ENCODE measurements at regions not wholly inside any gene's neighbourhood (a gene's known extent, or its start where the extent isn't known, plus 50 kb on each side); places are given as distances from the start of the nearest gene placed in this dataset.

DNA sequence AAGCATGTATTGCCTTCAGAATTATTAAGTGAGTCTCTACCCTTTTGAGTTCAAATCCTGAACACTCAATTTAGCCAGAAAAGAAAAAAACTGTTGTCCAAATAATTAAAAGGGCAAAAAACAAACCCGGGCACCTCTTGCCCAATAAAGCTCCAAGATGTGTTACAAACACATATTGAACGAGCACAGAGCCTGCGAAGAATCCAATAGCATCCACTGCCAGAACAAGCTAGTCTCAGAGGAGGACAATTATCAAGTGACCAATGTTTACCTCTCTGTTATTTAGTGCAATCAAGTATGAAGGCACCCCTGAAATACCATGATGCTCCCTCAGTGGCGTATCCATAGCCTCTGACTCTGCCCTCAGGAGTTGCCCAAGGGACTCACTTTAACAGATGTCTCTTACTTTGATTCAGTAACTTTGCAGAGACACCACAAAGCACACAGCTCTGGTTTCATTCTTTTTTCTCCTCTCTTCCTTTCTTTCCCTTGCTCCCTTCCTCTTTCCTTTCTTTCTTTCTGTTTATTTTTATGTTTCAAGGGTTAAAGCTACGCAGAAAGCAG, 93.5 kb upstream of the SPATS2L start:
- no peak for DNase-seq (ENCODE audit: low read depth)

DNA sequence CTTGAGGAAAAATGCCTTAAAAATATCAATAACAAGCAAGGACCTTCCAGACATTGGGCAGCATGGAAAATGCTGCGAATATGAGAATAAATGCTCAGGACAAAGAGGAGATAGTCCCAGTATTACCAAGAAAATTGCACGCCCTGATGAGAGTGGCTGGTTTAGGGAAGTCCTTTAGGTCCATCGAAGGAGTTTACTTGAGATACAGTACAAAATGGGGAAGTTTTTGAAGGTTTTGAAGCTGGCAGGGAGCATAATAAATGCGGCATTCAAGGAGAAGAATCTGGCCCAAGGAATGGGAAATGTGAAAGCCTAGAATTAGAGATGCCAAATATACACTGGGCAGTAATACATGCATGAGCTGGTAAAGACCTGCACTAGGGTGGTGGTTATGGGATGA, 90.2 kb upstream of the SPATS2L start:
- no peak for DNase-seq (ENCODE audit: low read depth)

DNA sequence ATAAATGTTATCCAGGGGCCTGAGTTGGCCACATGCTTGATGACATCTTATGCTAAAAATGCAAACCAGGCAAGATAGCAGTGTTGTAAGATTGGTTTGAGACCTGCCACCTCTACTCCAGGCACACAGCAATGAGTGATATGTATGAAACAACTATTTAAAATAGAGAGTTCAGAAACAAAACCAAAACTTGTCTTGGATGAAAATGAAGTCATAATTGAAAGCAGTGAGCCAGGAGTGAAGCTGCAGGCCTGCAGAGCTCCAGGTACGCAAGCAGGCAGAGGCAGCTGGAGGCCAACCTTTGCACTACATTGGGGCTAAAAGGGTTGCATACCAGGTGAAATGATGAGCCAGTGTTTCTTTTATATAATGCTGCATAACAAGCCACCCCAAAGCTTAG, 89.2 kb upstream of the SPATS2L start:
- no peak for DNase-seq (ENCODE audit: low read depth)

DNA sequence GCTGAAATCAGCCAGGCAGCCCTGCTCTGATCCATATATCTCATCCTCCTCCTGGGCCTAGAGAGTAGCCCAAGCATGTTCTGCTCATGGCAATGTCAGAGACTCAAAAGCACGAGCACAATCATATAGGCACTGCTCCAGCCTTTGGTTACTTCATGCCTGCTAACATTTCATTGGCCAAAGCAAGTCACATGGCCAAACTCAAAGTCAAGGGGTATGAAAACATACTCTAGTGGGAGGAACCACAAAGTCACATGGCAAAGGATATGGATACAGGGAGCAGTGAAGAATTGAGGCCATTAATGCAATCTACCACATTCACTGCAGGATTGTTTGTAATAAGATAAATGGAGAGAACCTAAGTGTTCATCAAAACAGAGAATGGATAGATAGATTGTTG, 87.8 kb upstream of the SPATS2L start:
- no peak for DNase-seq (ENCODE audit: low read depth)

DNA sequence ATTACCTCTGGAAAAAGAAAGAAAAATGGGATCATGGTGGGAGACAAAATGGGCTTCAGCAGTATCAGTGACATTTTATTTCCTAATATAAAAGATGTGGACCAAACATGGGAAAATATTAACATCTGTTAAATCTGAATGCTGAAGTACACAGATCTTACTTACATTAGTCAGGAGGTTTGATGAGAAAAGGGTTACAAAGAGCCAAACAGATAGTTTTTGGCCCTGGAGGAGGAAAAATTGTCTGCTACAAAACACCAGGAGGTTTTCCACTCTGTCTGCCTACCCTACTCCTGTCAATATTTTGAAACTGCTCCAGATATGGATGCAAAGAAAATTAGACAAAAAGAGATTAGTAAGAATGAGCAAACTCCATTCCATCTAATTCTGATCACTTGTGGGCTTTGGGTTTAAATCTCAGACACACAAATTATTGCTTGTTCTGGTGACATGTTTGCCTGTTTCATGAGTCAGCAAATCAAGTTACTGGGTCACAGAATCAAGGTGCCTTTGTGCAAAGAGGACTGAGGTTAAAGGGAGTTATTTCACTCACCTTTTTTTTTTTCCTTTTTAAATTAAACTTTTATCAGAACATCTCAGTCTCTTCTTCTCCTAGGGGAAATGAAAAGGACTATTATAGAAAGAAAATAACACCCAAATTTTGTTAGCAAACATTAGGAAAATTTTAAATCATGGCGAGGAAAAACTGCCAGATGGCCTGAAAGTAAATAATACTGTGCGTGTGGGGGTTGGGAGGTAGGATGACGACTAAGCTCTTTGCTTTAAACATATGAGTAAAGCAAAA, 87.0 kb upstream of the SPATS2L start:
- DNase-seq (ENCODE audit: low read depth) = no peak

DNA sequence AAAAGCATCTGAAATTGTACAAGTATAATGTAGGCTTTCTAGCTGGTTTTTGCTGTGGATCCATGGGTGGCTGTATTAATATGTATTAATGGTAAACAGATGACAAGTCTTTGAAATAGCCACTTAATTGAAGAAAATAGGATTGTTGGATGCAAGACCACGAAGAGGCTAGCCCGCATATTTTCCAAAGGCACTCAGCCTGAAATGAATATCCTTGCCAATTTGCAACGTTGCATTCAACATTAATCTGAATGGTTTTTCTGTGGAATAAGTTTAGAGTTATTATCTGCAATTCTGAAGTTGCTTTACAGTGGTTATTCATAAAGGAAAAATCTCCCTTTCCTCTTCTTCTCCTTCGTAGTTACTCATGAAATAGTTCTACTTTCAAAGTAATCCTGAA, 86.2 kb upstream of the SPATS2L start:
- DNase-seq (ENCODE audit: low read depth) = no peak

DNA sequence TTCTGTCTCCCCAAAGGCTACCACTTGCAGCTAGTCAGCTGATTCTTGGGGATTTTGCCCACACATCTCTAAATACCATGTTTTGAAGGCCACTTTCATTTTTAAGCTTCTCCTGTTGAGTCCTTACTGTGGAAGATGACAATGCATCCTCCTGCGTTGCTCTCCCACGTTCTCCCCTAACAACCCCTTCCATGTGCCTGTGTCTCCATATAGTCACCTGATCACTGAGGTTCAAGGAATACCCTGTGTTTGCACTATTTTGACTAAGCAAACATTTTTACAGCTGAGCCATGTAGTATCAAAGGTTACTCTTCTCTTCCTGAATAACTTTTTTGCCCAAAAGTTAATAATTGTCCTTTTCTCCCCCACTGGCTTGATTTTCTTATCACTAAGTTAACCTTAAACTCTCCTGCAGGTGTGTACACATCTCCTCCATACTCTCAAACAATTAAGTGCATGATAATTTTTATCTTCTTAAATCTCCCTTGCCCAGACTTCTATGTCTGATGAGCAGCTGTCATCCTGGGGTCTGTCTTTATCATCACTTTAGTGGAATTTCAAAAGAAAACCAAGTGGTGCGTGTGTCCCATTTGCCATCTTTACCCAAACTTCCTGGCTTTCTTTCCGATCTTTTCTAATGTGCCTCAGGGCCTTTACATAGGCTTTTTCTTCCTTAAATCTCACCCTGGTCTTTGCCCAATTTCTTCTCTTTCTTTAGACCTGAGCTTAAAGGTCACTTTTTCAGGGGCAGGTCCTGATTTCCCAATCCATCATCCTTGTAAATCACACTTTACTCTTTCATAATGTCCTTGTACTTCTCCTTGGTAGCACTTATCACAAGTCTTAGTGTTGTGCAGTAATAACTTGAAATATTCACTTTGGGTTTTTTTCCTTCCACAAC, 85.2 kb upstream of the SPATS2L start:
- DNase-seq (ENCODE audit: low read depth) = no peak

DNA sequence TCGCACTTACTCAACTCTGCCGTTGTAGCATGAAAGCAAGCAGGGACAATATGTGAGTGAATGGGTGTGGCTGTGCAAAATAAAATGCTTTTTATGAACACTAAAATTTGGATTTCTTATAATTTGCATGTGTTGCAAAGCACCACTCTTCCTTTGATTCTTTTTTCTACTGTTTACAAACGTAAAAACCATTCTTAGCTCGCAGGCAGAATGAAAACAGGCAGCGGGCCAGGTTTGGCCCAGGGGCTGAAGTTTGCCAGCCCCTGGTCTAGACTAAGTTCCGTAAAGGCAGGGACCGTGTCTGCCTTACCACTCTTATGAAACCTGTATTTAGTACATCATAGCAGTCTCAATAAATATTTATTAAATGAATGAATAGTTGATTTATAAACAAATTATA, 83.7 kb upstream of the SPATS2L start:
- no peak for DNase-seq (ENCODE audit: low read depth)

DNA sequence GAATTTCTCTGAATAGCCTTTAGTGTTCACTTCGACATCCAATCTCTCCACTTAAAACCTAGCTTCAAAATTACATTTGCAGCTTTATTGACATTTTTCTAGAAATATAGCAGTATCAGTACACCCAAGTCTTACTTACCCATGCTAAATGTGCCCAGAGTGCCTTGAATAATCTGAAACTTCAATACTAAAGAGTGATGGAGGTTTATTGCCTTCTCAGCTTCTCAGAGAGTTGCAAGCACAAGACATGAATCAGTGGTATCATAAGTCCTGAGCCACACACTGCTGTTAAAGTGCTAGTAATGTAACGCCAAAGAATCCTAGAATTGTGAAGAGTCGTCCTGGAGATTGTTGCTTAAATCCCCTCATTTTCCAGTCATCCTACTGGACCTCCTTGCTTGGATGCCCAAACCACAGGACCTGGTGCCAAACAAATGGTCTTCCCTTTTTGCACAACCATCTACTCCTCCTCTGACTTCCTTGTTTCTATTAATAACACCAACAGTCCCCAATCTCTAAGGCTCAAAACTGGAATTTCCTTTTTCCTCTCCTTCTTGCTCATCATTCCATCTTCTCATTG, 83.2 kb upstream of the SPATS2L start:
- no peak for DNase-seq (ENCODE audit: low read depth)

DNA sequence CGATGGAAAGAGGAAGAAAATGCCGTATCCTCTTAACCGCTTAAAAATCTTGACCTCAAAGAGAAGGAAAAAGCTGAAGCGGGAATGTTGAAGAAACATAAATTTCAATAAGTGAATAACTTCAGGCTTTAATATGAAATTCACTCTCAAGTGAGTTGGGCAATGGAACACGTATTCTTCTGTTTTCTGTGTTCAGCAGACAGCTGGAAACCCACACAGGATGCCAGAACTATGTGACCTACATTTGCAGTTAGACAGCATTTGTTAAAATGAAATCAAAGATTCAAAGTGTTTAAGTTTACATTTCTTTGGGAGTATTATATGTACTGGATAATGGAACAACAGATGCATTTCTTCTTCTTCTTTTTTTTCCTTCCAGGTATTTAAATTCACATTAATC, 80.5 kb upstream of the SPATS2L start:
- DNase-seq (ENCODE audit: low read depth) = no peak

DNA sequence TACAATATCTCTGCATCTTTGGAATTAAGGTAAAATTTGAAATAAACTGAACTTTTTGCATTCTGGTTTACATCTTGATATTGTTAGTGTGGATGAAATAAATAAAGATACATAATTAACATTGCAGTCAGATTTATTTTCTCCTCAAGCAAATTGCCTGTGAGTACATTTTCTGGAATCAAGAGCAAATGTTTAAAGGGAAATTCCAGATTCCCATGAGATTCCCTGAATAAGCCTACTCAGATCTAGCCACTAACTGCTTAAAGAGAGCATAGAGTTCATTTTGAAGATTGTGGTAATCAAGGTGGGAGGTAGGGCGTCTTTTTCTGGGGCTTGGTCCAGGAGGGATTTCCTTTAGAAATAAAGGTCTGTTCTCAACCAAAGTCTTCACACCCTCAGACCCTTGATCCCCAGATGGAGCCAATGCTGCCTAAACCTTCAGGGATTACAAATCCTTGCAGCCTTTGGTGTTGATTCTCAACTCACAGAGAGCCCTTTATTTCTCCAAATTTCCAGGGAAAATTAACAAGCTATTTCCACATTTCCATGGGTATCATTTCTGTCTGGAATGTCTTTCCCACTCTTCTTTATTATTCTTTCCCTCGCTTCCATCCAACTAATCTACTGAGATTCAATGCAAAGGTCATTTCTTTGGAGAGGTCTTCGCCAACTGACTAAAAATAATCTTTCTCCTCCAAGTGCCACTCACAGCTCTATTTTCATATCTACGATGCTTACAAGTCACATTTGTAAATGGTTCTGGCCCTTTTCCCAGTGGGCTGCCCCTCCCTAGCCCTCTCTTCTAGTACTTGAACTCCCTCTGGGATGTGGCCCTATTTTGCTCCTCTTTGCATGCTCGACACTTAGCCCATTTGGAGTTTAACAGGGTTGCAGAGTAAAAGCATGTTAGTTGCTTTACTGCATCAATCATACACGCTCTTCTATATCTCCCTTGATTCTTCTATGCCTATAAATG, 79.8 kb upstream of the SPATS2L start:
- no peak for DNase-seq (ENCODE audit: low read depth)

DNA sequence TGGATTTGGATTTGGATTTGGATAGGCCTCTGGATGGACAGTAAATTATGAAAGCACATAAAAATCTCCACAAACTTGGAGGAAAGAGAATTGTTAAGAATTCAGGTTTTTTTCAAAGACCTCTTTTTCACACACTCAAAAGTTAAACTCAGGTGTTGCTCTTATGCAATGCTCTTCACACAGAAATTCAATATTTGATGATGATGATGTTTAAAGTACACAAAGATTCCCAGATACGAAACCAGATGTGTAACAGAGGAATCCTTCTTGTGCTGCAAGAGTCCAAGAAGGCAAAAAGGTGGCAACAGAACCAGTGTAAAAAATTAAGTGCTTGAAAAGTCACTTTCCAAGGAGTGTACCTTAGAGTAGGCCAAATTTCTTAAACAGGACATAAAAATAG, 75.8 kb upstream of the SPATS2L start:
- DNase-seq (ENCODE audit: low read depth) = no peak

DNA sequence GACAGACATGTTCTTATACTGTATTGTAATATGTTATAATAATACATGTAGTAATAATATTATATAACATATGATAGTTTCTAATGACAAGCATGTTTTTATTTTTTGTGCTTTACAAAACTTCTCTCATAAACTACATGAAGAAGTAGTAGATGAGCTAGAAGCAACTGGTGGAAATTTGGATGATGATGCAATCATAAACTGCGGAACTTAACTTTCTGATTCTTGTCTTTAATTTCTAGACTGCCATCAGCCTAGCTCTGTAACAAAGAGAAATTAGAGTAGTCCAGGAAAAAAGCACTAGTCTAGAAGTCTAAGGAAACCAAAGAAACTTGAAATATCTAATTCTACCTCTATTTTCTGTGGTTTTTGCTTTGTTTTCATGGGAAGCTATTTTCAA, 71.0 kb upstream of the SPATS2L start:
- DNase-seq (ENCODE audit: low read depth) = no peak

DNA sequence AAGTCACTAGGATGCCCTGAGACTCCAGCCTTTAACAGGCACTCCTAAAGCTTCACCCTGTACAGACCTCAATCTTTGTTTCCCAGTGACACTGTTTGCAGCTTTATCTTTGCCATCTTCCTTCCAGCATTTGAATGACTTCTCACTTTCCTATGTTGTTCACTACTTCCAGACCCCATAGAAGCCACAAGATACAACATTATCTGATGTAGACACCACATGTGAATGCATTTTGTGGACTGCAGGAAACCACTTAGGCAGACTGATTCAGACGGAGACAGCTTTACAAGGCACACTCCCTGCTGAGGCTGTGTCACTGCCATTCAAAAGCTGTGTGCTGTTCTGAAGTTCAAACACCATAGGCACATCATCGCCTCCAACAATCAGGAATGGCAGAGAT, 67.3 kb upstream of the SPATS2L start:
- DNase-seq (ENCODE audit: low read depth) = peak; percentile 45

DNA sequence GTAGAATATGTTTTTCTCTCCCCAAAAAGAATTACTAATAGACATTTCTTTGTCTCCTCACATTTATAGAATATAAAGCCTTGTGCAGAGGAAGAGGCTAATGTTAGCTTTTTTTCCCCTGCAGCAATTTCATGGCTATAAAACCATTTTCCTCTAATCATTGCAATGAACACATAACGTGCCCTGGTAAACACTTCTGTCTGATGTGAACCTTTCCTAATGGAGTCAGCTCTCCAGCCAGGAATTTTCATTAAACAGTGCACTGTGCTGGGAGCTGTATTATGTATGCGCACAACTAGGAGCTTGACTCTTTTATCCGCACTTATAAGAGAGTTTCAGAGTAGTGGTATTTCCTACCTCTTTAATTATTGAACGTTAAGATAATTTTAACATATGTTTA, 63.9 kb upstream of the SPATS2L start:
- DNase-seq (ENCODE audit: low read depth) = no peak

DNA sequence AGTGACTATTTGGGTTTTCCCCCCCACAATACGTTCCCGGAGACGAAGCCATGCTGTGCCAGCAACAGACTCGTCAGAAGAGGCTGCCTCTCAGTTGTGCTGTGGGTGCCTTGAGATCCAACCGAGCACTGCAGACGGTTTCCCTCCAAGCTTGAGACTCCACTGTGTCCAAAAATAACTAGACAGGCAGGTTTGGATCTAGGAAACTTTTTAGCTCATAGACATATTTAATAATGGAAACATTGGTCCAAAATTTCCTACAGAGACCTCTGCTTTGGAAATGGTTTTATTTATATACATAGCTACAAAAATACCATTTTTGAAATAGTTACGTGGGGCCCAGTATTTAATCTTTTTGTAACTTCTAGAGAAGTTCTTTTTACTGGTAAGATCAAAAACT, 63.1 kb upstream of the SPATS2L start:
- no peak for DNase-seq (ENCODE audit: low read depth)

DNA sequence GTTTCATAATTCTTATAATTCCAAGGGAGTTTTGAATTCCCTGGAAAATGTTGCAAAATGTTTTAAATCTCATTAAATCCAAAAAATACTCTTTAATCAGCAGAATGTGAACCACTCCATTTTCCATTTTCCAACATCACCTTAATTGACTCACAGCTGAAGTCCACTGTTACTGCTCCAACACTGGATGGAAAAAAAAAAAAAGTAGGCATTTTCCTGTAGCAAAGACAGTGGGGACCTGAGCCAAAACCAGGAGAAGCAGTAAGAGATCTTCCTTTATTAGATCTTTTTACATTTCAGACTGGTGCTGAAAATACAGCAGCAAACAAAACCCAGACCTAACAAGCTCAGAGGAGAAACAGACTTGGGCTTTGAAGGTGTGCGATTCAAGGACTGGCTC, 62.4 kb upstream of the SPATS2L start:
- DNase-seq (ENCODE audit: low read depth) = no peak

DNA sequence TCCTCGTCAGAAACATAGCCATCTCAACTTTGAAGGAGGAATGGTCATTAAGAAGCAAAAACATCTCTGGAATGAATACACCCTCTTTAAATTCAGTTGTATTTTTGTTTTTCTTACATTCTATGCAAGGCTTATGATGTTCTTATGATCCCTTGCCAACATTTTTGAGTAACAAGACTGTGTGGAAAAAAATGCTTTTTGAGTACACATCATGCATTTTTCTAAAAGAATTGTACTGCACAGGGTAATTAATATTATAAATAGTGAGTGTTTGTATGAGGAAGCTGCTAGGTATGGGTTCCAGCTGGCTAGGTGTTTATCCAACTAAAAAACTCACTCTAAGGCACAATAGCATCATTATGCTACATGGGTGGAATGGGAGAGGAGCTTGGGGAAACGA, 59.0 kb upstream of the SPATS2L start:
- no peak for DNase-seq (ENCODE audit: low read depth)

DNA sequence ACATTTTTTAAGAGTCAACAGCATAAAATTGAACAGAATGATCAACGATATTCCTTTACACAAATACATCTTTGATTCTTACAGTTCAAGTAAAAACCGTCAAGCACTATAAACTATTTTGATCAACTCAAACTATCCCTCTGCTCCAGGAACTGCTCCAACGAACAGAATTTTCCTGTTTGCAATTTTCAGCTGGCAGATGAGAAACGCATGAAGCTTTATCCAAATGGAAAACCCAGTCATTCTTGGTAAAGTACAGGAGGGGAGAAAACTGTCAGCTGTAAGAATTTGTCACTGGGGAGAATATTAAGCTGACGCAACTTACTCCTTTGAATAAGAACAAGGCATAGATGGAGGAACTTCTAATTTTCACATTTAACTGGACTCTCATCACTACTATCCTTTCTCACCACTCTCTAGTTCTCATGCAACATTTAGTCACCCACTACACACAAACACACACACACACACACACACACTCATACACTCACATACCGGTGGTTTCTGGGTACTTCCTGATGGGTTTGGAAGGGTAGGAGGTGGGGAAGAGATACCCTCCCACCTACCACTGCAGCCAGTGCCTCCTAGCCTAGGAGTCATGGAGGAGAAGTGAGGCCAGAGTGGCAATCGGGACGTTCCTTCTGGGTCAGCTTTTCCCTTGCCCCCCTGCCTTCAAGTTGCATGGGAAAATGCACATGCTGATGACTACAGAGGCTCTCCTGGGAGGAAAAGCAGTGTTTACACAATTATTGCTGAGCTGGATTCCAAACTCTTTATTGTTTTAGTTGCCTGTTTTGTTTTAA, 54.0 kb upstream of the SPATS2L start:
- peak; percentile 54 for DNase-seq (ENCODE audit: low read depth)

DNA sequence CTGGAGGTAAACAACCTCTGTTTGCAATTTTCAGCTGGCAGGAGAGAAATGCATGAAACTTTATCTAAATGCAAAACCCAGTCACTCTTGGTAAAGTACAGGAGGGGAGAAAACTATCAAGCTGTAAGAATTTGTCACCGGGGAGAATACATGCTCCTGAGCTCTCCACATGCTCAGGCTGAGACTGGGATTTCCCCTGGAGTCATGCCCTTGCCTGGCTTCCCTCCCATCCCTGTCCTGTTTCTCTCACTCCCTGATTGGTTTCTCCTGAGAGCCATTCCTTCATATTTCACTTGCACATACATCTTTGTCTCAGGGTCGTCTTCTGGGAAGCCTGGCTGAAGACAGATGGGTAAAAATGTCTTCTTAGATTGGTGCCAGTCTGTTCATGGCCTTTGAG, 52.9 kb upstream of the SPATS2L start:
- DNase-seq (ENCODE audit: low read depth) = peak; percentile 19
